ENCODE measurements at regions not wholly inside any gene's neighbourhood (a gene's known extent, or its start where the extent isn't known, plus 50 kb on each side); places are given as distances from the start of the nearest gene placed in this dataset.
"Not testable (repeated sequence)": the region's sequence is repeated elsewhere in the genome, so short reads cannot be mapped to it uniquely, and the experiment has no call there.

DNA sequence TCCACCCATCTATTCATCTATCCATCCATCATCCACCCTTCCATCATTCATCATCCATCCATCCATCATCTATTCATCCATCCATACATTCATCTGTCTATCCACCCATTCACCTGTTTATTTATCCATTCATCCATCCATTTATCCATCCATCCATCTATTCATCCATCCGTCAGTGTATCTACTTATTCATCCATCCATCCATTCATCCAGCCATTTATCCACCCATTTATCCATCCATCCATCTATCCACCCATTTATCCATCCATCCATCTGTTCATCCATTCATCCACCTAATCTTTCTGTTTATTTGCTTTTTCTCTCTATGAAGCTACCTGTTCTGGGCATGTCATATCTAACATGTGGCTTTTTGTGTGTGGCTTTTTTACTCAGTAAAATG lies 115.4 kb downstream of the CRYAA start:
- no peak for DNase-seq (ENCODE audit: extremely low spot score)
- ChIA-PET CTCF (no interaction called here), POLR2A (no interaction called here)
- TF ChIP-seq TARDBP (IDR thresholded peaks at IDR 0.05) (no peak), FOXK2 (IDR thresholded peaks at IDR 0.05) (no peak), HDGF (IDR thresholded peaks at IDR 0.05; ENCODE audit: borderline replicate concordance) (no peak), ARNT (IDR thresholded peaks at IDR 0.05) (no peak), SUZ12 (IDR thresholded peaks at IDR 0.05) (no peak)
- TF ChIP-seq, protein P1, sequence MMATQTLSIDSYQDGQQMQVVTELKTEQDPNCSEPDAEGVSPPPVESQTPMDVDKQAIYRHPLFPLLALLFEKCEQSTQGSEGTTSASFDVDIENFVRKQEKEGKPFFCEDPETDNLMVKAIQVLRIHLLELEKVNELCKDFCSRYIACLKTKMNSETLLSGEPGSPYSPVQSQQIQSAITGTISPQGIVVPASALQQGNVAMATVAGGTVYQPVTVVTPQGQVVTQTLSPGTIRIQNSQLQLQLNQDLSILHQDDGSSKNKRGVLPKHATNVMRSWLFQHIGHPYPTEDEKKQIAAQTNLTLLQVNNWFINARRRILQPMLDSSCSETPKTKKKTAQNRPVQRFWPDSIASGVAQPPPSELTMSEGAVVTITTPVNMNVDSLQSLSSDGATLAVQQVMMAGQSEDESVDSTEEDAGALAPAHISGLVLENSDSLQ (IDR thresholded peaks at IDR 0.05) = no peak

DNA sequence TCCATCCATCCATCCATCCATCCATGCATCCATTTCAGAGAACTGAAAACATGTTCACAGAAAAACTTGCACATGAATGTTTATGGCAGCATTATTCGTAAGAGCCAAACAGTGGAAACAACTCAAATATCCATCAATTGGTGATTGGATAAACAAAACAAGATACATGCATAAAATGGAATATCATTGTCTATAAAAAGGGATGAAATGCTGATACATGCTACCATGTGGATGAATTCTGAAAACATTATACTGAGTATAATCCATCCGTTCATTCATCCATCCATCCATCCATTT lies 115.1 kb downstream of the CRYAA start:
- DNase-seq (ENCODE audit: extremely low spot score); POLR2A ChIA-PET; CTCF ChIA-PET: not testable (repeated sequence)

DNA sequence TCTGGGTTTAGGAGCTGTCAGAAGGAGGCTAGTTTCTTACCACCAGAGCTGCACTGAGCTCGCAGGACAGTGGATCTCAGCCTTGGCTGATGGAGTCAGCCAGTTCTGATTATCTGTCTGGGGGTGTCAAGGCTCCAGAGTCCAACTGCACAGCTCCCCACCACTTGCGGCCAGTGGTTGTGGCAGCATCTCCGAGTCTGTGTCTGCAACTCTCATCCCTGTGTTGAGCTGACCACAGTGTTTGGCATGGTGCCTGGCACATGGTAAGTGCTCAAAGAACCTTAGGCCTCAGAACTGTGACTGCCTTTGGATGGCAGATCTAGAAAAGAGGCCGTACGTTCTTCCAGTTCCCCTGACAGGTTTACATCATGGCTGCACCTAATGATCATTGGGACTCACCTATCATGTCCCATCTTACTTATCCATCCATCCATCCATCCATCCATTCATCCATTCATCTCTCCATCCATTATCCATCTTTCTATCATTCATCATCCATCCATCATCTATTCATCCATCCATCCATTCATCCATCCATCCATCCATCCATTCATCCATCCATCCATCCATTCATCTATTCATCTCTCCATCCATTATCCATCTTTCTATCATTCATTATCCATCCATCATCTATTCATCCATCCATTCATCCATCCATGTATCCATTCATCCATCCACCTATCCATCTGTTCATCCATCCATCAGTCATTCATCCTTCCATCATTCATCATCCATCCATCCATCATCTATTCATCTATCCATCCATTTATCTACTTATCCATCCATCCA lies 114.5 kb downstream of the CRYAA start:
- POLR2A ChIA-PET = no interaction called here
- DNase-seq (ENCODE audit: extremely low spot score) = no peak
- TF ChIP-seq SP1 (IDR thresholded peaks at IDR 0.05) = no peak
- TF ChIP-seq FOXK2 (IDR thresholded peaks at IDR 0.05) = no peak
- TF ChIP-seq, protein P1 (IDR thresholded peaks at IDR 0.05) = peak; percentile 3; the same call in 1 of the 2 replicates
- TF ChIP-seq L3MBTL2 (conservative IDR thresholded peaks at IDR 0.05) = no peak
- no peak for TF ChIP-seq NFRKB (IDR thresholded peaks at IDR 0.05)
- CTCF ChIA-PET = no interaction called here

DNA sequence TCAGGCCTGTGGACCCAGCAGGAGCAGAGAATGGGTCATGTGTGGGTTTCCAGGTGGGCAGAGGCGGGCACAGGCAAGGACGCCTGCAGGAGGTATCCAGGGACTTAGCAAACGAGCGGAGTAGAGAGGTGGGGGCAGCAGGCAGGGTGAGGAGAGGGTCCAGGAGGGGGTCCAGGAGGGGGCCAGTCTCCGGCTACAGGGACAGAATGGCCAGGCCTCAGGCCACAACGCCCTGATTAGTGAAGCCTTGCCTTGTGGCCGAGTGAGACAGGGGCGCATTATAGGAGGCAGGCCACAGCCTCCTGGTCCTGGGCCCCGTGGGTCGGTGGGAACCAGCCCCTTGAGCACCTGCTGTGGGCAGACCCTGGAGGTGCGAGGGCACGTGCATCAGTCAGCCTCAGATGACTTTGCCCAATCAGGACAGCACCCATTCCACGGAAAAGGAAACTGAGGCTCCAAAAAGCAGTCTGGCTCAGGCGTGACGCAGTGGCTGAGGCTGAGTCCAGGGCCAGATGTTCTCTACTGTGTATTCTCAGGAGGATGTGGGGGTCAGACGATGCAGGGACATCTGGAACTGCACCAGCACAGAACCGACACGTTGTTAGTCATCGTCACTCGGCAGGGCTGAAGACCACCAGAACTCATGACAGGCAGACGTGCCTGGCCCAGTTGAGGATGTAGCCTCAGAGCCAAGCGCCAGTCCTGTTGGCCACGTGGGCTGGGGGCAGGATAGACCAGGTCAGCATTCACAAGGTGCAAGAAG lies 113.7 kb downstream of the CRYAA start:
- ChIA-PET POLR2A (no interaction called here), CTCF (no interaction called here)
- DNase-seq (ENCODE audit: extremely low spot score) = no peak
- no peak for TF ChIP-seq NFRKB (IDR thresholded peaks at IDR 0.05)
- TF ChIP-seq, protein P1 (IDR thresholded peaks at IDR 0.05) = no peak
- TF ChIP-seq SP1 (IDR thresholded peaks at IDR 0.05) = no peak
- no peak for TF ChIP-seq ARNT (IDR thresholded peaks at IDR 0.05)
- TF ChIP-seq L3MBTL2 (conservative IDR thresholded peaks at IDR 0.05) = no peak
- no peak for TF ChIP-seq ELF4 (IDR thresholded peaks at IDR 0.05)
- no peak for TF ChIP-seq FOXA1 (IDR thresholded peaks at IDR 0.05)
- TF ChIP-seq TARDBP (IDR thresholded peaks at IDR 0.05) = no peak
- no peak for TF ChIP-seq BHLHE40 (IDR thresholded peaks at IDR 0.05; ENCODE audit: borderline replicate concordance)
- no peak for TF ChIP-seq ZNF384 (IDR thresholded peaks at IDR 0.05)
- no peak for TF ChIP-seq HDGF (IDR thresholded peaks at IDR 0.05; ENCODE audit: borderline replicate concordance)
- TF ChIP-seq FOXK2 (IDR thresholded peaks at IDR 0.05) = no peak
- no peak for TF ChIP-seq SUZ12 (IDR thresholded peaks at IDR 0.05)
- TF ChIP-seq FOXM1 (IDR thresholded peaks at IDR 0.05; ENCODE audit: borderline replicate concordance) = no peak
- no peak for TF ChIP-seq LEF1 (IDR thresholded peaks at IDR 0.05; ENCODE audit: borderline replicate concordance)
- TF ChIP-seq CTBP1 (IDR thresholded peaks at IDR 0.05; ENCODE audit: borderline replicate concordance) = no peak

DNA sequence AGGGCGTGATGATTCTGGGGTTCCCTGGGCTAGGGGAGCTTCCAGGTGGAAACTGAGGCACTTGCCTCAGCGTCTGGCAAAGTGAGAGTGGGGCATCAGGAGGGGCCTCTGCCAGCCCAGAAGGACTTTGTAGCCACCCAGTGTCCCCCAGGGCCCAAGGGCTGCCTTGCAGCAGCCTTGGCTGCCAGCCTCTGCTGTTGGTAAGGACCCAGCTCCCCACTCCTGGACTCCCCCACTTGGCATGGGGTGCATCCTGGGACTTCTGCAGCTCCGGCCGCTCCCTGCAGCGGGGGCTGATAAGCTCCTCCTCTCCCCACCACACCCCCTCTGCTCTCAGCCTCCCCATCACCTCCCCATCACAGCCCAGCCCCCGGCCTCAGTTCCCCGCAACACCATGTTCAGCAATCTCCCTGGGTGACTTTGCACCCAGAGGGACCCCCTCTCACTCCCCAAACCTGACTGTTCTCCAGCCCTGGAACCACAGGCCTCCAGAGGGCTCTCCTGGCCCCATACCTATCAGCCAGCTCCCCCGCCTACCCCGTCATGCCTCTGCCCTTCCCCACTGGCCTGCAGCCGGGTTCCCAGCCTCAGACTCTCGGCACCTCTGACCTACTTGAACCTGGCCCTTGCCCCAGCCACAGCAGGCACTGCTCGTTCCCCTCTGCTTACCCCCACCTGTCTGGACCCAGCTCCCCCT lies 113.0 kb downstream of the CRYAA start:
- TF ChIP-seq ELF4 (IDR thresholded peaks at IDR 0.05) = no peak
- no peak for TF ChIP-seq FOXA1 (IDR thresholded peaks at IDR 0.05)
- TF ChIP-seq NFRKB (IDR thresholded peaks at IDR 0.05) = no peak
- TF ChIP-seq BHLHE40 (IDR thresholded peaks at IDR 0.05; ENCODE audit: borderline replicate concordance) = no peak
- no peak for TF ChIP-seq ZNF384 (IDR thresholded peaks at IDR 0.05)
- no peak for TF ChIP-seq FOXM1 (IDR thresholded peaks at IDR 0.05; ENCODE audit: borderline replicate concordance)
- no peak for TF ChIP-seq L3MBTL2 (conservative IDR thresholded peaks at IDR 0.05)
- TF ChIP-seq FOXK2 (IDR thresholded peaks at IDR 0.05) = no peak
- TF ChIP-seq SUZ12 (IDR thresholded peaks at IDR 0.05) = no peak
- TF ChIP-seq TARDBP (IDR thresholded peaks at IDR 0.05) = no peak
- no peak for TF ChIP-seq ARNT (IDR thresholded peaks at IDR 0.05)
- no peak for TF ChIP-seq HDGF (IDR thresholded peaks at IDR 0.05; ENCODE audit: borderline replicate concordance)
- TF ChIP-seq CTBP1 (IDR thresholded peaks at IDR 0.05; ENCODE audit: borderline replicate concordance) = no peak
- TF ChIP-seq SP1 (IDR thresholded peaks at IDR 0.05) = no peak
- TF ChIP-seq LEF1 (IDR thresholded peaks at IDR 0.05; ENCODE audit: borderline replicate concordance) = no peak
- TF ChIP-seq, protein P1 (IDR thresholded peaks at IDR 0.05) = no peak
- ChIA-PET POLR2A (no interaction called here), CTCF (no interaction called here)
- DNase-seq (ENCODE audit: extremely low spot score) = no peak

Data from HEK293T (cell line).